CD4-positive, alpha-beta T cell treated with Interleukin-2 at 100 ng/mL for 4 hours (primary cell): ENCODE measurements at regions not wholly inside any gene's neighbourhood (a gene's known extent, or its start where the extent isn't known, plus 50 kb on each side); places are given as distances from the start of the nearest gene placed in this dataset.

ENCODE experiments used
- DNase-seq: peaks from one replicate; pipeline ENCODE4 v3.0.0-alpha.2; 2020; ENCODE audit warnings: low spot score

DNA sequence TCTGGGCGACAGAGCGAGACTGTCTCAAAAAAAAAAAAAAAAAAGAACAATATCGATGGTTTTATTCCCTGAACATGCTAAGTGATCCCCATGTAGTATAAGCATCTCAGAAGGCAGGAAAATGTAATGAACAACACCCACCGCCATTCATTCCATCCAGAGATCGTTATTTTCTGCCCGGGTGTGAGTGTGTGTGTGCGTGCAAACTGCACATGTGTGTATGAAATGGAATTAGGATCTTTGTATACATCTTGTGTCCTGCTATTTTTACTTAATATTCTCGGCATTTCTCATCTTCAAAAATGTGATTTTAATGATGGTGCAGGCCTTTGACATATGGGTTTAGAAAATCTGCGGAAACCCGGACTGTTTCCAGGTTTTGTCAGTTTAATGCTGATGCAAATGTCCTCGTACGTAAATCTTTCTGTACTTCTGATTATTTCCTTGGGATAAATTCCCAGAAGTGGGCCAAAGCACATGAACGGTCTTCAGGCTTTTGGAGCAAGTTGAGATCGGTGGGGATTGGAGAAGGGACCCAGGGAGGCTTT, 254.8 kb downstream of the SEC14L1 start:
- no peak for DNase-seq

DNA sequence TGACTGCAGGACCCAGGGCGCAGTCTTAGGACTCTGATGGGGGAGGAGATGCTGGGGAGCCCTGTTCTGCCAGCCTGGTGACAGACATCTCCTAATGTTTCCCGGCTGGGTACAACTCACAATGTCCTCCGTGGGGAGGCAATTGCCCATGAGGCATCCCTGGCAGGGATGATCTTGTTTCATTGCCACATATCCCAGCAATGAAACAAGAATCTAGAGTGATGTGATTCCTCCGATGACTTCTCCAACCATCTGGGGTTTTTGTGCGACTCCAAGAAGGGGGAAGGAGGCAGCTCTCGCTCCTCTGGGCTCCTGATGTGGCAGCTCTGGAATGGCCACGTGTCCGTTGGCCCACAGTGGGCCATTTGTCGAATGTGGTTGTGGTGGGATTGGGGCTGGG, 255.8 kb downstream of the SEC14L1 start:
- no peak for DNase-seq

DNA sequence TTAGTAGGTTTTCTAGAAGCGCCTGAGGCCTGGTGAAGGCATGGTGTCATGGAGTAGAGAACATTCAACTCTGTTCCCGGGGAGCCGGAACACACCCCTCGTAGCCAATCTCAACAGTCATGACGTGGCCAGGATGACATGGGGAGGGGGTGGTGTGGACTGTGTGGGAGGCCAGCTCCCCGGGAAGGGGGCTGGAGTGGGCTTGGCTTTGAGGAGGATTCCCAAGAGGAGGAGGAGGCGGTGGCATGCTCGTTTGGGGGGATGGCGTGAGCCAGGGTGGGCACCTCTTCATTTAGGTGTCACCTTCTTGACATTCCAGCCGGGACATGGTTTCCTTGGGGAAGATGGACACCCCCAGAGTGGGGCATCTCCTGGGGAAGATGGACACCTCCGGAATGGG, 257.5 kb downstream of the SEC14L1 start:
- no peak for DNase-seq

DNA sequence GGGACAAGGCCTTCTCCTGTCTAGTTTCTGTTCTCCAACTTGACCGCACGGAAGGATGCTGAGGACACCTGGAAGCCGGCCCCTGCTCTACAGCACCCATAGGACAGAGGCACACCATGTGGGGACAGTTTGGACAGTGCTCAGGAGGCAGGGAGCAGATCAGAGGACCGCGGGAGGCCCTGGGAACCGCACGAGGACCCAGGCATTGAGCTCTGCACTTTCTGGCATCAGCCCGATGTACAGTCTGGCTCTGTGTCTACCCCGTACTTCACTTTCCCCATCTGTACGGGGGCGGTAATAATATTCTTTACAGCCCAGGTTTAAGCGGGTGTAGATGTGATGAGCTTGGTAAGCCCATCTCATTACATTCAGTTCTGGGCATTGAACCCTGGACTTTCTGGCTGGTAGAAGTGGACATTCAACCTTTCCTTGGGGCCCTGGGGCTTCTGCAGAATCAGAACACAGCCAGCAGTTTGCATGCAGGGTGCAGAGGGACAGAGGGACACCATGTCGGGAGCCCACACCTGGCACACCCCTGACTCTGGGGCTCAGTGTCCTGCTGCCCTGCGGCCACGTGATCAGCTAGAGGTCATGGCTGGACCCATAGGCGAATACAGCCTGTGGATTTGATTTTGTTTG, 258.7 kb downstream of the SEC14L1 start:
- no peak for DNase-seq

DNA sequence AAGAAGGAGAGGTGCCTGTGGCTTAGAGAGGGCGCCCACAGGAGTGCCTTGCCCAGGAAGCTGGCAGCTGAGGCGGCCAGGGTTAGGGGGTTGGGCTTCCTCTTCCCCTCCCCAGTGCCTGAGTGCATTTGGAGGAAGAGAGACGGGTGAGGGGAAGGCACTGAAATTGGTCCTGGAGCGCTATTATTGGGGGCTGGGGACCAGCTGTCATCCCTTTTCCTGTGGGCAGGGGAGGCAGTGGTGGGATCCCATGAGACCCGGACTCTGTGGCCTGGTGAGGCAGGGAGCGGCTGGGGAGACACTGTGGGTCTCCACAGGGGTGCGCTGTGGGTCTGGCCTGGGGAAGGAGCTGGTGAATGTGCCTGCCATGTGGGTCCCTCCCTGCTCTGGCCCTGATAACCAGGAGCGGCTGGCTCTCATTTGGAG, 259.7 kb downstream of the SEC14L1 start:
- DNase-seq, result peak; percentile 79

DNA sequence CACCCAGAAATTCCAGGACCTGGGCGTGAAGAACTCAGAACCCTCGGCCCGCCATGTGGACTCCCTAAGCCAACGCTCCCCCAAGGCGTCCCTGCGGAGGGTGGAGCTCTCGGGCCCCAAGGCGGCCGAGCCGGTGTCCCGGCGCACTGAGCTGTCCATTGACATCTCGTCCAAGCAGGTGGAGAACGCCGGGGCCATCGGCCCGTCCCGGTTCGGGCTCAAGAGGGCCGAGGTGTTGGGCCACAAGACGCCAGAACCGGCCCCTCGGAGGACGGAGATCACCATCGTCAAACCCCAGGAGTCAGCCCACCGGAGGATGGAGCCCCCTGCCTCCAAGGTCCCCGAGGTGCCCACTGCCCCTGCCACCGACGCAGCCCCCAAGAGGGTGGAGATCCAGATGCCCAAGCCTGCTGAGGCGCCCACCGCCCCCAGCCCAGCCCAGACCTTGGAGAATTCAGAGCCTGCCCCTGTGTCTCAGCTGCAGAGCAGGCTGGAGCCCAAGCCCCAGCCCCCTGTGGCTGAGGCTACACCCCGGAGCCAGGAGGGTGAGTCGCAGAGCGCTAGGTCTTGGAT, 261.5 kb downstream of the SEC14L1 start:
- DNase-seq, result no peak

DNA sequence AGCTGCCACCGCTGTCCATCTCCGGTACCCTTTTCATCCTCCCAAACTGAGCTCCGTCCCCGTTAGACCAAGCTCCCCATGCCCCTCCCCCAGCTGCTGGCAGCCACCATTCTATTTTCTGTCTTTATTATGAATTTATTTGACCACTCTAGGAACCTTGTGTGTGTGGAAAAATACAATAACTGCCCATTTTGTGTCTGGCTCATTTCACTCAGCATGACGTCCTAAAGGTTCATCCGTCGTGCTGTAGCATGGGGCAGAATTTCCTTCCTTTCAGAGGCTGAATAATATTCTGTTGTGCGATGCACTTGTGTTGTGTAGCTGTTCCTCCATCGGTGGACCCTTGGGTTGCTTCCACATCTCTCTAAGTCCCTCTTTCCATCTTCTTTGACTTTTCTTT, 263.1 kb downstream of the SEC14L1 start:
- DNase-seq, result no peak

DNA sequence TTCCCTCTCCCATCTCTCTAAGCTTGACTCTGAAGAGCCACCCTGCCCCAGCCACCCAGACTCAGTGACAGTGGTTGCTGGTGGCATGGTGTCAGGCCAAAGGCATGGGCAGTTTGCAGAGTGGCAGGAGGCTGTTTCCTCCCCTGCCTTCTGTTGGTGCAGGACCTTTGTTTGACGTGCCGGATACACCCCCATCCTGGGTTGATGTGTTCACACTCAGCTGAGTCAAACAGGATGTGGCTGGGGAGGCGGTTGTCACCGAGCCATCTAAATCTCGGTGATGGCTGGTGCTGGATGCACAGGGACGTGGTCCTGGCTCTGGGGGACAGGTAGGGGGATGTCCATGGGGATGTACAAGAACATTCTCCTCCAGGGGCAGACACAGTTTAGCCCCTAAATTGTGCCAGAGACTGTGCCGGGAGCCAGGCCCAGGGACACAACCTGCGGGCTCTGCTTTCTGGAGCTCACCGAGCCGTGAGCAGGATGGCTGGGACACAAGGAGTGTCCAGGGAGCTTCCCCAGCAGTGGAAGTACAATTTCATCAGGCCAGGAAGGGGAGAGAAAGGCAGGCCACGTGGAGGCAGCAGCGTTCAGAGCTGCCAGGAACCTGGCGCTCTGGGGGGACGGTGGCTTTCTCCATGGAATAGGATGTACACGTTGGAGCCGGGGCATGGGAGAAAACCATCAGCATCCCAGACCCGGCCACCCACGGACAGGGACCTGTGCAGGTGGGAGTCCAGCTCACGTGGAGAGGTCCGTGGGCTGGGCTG, 264.2 kb downstream of the SEC14L1 start:
- DNase-seq, result peak; percentile 86

DNA sequence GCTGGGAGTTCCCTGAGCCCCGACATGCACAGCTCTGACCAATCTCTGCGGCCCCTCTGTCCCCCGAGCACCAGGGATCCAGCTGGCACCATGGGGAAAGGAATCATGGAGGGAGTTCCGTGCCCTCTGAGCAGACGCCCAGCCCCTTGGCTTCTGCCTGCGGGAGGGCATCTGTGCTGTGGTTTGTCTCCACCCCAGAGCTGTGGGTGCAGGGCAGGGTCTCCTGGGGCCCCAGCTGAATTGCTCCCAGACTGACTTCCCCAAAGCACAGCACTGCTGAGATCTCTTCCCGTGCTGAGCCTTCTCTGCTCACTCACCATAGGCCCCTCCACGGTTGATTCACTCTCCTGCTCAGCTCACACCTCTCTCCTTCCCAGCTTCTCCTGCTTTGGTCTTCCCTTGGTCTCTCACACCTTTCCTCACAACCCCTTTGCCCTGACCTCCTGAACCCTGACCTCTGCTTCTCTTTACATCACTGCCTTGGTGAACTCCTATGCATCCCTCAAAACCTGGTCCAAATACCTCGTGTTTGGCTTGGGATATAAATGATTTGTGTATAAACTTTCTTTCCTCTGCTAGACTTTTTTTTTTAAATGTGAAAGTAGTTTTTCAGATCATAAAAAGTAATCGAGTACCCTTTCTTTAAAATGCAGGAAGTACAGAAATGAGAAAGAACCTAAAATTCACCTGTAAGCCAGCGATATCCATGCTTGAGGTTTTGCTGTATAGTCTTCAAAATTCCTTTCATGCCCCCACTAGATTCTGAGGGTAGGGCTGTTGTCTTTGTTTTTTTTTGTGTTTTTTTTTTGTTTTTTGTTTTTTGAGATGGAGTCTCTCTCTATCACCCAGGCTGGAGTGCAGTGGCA, 265.3 kb downstream of the SEC14L1 start:
- DNase-seq, result no peak

DNA sequence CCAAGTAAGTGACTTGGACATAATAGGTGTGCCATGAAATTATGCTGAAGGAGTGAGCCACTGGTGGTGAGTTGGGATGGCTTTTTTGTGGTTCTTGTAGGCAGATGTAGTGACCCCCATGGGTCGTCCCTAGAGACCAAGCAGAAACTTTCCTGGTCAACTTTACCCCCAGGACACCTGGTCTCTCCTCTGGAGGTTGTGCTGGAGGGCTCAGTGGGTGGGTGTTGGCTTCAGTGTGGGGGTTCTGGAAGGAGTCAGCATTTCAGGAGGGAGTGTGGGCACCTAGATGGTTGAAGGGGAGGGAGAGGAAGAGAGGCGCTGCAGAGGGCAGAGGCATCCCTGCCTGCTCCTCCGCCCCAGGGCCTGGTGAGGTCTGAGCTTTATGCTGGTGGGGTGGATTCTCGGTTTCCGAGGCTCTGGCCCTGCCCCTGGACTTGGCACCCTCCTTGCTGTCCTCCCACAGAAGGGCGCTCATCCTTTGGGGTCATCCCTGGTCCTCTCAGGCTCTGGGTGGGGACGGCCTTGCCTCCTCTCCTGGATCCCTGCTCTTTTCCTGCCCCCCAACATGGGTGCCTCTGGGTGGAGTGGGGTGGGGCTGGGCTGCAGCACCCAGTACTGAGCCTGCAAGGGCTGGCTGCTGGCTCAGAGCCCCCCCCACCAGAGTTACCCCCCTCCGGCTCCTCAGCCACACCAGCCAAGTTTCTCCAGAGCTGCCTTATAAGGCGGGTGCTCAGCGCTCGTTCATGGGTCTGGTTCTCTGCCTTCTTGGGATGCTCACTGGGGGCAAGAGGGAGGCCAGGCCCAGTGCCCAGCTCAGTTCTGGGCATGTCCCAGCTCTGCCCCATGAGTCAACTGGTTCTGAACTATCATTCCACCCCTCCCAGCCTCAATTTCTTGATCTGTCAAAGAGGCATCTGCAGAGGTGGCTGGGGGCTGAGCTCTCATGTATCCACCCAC, 266.8 kb downstream of the SEC14L1 start:
- no peak for DNase-seq

DNA sequence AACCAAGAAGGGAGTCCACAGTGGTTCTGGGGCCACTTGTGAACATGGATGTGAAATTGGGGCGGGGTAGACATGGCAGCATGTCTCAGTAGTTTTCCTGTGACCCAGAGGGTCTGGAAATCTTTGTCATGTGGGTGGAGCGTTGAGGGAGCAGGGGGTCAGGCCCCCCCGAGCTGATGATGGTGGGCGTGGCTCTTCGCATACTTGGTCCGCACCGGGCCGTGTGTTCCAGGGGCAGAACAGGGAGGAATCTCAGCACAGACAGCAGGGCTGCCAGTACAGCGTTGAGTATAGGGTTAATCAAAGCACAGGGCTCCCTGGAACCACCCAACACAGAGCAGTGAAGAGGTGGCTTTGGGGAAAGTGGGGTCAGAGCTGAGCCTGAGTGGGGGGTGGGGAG, 267.5 kb downstream of the SEC14L1 start:
- no peak for DNase-seq

DNA sequence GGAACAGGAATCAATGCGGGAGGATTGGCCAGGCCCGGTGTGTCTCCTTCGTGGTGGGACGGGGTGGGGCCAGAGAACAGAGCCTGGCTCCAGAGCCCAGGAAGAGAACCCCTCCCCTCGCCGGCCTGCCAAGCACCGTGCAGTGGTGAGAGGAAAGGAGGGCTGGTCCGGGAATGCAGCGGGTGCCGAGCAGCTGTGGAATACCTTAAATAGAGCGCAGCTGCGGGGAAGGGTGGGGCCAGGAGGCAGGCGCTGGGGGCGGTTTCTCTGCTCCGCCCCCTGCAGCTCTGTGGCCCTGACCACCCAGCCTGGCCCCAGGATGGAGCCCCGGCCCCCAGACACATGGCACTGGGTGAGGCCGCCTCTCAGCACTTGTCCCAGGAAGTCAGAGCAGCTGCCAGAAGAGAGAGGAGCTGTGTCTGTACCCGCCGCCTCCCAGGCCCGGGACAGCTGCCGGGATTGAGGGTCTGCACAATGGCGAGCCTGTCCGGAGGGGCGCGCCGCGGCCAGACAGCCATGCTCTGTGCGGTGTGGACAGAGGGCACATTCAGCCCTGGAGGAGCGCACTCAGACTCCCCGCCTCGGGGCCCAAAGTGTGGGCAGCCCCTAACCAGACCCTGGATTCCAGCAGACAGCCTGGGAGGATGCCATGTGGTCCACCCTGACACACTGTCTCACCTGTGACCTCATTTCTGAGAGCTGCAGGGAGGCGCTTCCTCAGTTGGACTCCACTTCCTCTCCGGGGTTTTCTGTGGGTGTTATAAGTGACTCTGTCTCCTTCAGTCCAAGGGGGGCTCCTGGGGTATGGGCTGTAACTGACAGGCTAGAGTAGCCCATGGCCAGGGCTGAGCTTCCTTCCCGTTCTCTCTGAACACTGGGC, 268.8 kb downstream of the SEC14L1 start:
- DNase-seq, result peak; percentile 74

DNA sequence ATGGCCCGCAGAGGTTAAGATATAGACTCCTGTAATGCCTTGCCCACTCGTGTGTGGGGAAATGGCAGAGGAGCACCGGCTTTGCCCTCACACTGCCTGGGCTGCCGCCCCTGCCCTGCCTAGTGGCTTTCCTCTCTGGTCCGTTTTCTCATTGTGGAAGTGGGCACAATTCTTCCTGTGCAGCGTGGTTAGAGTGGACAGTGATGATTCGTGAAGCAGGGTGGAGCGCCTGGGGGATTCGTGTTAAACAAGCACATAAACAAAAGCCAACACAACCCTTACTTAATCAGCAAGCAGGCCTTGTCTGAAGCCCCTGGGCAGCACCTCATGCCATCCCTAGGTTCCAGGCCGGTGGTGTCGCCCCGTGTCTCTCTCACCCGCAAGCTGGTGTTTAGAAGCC, 269.7 kb downstream of the SEC14L1 start:
- no peak for DNase-seq

DNA sequence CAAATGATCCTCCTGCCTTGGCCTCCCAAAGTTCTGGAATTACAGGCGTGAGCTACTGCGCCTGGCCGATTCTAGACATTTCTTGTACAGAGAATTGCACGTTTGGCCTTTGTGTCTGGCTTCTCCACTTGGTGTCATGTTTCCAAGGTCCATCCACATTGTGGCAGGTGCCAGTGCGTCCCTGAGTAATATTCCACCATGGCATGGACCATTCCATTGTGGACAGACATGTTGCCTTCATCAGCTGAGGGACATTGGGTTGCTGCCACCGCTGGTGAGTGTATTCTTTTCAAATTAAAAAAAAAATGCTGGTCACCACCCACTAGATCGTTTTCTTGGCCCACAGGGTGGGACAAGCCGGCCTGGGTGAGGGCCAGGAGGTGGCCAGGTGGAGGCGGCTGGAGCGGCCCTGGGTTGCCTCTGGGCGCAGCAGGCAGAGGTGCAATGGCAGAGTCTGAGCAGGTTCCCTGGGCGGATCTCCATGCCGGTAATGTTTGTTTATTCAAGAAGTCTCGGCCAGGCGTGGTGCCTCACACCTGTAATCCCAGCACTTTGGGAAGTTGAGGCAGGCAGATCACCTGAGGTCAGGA, 274.1 kb downstream of the SEC14L1 start:
- DNase-seq, result no peak

DNA sequence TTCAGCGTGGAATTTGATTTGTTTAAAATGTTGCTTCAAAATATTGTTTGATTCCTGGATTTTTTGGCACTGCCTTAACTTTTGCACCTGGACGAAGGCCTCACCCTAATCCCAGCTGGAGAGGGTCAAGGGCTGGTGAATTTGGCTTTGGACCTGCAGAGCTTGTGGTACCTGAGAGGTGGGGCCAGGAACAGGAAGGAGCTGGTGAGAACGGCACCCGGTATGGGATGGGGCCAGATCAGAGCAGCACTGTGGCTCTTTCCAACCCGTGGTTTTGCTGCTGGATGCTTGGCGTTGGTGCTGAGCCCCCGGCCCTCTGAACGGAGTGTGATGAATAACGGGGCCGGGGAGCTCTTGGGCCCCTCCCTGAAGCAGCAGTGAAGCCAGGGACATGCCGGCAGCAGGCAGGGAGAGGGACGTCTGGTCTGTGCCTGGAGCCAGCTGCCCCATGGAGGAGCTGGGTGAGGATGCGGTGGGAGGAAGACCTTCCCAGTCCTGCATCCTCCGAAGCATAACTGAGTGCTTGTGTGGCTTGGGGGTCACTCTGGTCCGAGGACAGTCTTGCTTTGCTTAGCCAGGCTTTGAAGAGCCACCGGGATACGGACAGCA, 275.4 kb downstream of the SEC14L1 start:
- DNase-seq, result no peak

DNA sequence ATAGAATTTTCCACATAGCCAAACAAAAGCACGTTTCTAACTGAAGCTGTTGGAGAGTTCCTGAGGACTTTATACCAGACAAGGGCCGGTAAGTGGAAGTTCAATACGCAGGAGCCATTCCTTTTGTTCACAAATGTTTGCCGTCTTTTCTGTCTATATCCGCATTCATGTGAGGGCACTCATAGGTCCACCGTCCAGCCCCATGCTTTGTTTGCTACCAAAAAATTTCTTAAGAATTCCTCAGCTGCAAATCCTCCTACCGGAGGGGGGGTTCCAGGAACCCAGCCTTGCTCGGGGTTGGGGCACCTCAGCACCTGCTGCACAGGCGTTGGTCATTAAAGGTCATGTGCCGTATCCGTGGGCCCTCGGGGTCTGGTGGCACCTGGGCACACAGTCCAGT, 276.8 kb downstream of the SEC14L1 start:
- DNase-seq, result no peak

DNA sequence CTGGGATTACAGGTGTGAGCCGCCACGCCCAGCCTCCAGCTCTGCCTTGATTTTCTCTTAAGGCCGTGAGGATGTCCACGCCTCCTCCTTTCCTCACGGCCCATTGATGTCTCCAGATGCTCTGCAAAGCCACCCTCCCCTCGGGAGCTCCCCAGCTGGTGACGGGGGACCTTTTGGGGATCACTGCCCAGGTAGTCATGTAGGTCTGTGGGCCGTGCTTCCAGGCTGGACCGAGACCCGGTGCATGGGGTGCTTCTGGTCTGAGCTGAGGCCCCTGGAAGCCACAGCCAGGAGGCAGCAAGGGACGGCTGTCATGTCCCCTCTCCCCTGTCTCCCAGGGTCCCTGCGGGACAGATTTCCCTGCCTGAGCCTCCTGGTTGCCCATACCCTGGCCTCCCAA, 277.8 kb downstream of the SEC14L1 start:
- DNase-seq, result no peak

DNA sequence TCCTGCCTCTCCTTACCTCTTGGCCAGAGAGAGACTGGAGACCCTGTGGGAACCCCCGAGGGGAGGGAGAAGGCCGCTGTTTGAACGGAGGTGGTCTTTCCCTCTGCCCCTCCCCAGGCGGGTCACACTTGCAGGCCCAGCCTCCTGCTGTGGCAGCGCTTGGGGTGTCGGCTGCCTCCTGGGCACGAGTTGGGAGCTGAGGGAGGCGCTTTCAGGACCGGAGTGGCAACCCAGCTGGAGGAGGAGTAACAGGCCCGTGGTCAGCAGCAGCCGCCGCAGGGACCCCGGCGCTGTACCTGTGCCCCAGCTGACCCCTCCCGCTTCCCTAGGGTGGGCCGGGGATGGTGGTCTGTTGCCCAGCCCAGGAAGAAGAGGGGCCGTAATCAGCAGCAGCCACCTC, 278.3 kb downstream of the SEC14L1 start:
- no peak for DNase-seq

DNA sequence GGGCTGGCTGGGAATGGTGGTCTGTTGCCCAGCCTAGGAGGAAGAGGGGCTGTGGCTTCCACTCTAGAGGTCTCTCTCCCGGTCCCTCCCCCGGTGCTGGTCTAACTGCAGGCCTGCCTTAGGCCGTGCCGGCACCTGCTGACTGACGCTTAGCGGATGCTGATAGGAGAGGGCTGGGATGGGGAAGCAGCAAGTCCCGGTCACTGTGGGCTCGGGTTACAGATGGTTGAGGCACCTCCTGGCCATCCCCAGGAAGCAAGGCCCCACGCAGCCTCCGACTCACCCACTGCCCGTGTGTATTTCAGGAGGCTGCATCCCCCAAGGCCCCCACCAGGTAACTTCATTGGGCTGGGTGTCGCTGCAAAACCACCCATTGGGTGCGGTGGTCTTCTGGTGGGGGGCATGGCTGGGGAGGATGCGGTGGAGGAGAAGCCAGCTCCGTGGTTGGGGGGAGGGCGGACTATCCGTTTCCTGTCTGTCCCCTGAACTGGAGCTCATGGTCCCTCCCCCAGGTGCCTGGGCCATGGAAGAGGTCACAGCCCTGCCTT, 278.9 kb downstream of the SEC14L1 start:
- DNase-seq, result no peak
